Kidney epithelial cell (primary cell): ENCODE measurements at regions not wholly inside any gene's neighbourhood (a gene's known extent, or its start where the extent isn't known, plus 50 kb on each side); places are given as distances from the start of the nearest gene placed in this dataset.
"Not testable (repeated sequence)": the region's sequence is repeated elsewhere in the genome, so short reads cannot be mapped to it uniquely, and the experiment has no call there.

Source experiments
- DNase-seq: peaks from one replicate; pipeline ENCODE4 v3.0.0-alpha.2; 2010; ENCODE audit warnings: low read depth
- H3K27me3 ChIP-seq: 2 replicates; pipeline ENCODE4 v1.6.0; 2011; ENCODE audit warnings: low read length; ENCODE audit not compliant: control insufficient read depth, insufficient read depth
- H3K36me3 ChIP-seq: 2 replicates; pipeline ENCODE4 v1.5.1; 2011; ENCODE audit warnings: low read length; ENCODE audit not compliant: control insufficient read depth, insufficient read depth
- H3K4me3 ChIP-seq: 2 replicates; pipeline ENCODE4 v1.5.1; 2011; ENCODE audit warnings: low read depth, mild to moderate bottlenecking, control low read depth, low read length
- CTCF ChIP-seq: IDR thresholded peaks from 2 replicates; pipeline ENCODE4 v1.5.1; 2011; ENCODE audit warnings: mild to moderate bottlenecking, moderate library complexity, low read length, control low read depth, inconsistent platforms; ENCODE audit not compliant: insufficient read depth, poor library complexity, severe bottlenecking

DNA sequence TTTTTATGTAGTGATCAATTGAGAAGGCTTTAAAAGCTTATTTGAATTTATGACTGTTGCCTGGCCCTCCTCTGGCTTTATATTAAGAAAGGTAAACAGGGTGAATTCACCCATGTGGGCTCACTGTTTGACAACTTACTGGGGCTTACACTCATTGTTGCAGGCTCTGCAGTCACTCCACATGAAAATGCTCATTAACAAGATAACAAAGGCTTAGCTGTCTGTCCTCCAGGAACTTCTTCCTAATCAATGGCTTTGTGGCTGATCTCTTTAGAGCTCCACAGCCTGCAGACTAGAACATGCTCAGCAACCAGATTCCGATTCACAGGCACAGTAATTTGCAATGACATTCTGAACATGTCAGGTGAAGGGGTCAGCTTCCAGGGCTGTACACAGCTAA is 323.2 kb upstream of the MAN1A1 start:
- no peak for DNase-seq
- Histone ChIP-seq H3K36me3 (no peaks in the 10 kb centered on the region), H3K27me3 (no peaks in the 10 kb centered on the region), H3K4me3 (no peak overlapping the region)
- no peak for TF ChIP-seq CTCF

- Histone ChIP-seq H3K36me3 (no peaks in the 10 kb centered on the region), H3K27me3 (no peaks in the 10 kb centered on the region), H3K4me3 (no peak overlapping the region)
- no peak for TF ChIP-seq CTCF
- DNase-seq = no peak
Measured at GRCh38 chr6:119671105-119671504, 321.5 kb upstream of the MAN1A1 start.

DNA sequence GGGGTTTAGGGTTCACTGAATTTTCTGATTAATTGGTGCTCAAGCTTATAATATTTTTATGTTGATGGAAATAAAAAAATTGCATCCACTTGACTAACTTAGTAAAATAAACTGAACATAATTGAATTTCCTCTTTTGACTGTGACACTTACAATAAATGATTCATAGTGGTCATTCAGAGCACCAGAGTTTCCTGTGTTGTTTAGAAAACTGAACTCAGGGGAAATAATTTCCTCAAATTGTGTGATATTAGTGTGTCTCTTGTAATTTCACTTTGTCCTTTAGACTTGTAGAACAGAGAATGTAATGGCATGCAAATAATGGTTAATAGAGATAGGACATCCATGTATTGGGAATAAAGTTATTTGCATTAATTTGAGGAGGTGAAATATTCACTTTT is 319.7 kb upstream of the MAN1A1 start:
- DNase-seq = no peak
- no peak overlapping the region for H3K4me3 ChIP-seq
- no peaks in the 10 kb centered on the region for H3K27me3 ChIP-seq
- no peaks in the 10 kb centered on the region for H3K36me3 ChIP-seq
- TF ChIP-seq CTCF = no peak

DNA sequence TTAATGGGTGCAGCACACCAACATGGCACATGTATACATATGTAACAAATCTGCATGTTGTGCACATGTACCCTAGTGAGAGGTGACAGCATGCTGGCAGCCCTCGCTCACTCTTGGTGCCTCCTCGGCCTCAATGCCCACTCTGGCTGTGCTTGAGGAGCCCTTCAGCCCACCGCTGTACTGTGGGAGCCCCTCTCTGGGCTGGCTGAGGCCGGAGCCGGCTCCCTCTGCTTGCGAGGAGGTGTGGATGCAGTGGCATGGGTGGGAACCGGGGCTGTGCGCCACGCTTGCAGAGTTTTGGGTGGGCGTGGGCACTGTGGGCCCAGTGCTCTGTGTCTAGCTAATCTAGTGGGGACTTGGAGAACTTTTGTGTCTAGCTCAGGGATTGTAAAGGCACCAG is 315.9 kb upstream of the MAN1A1 start:
- not testable (repeated sequence) for DNase-seq, H3K36me3 ChIP-seq, H3K4me3 ChIP-seq, H3K27me3 ChIP-seq

- Histone ChIP-seq H3K4me3 (no peak overlapping the region), H3K36me3 (no peaks in the 10 kb centered on the region), H3K27me3 (no peaks in the 10 kb centered on the region)
- no peak for TF ChIP-seq CTCF
- DNase-seq = no peak
Measured at GRCh38 chr6:119661628-119662027, 312.1 kb upstream of the MAN1A1 start.

DNA sequence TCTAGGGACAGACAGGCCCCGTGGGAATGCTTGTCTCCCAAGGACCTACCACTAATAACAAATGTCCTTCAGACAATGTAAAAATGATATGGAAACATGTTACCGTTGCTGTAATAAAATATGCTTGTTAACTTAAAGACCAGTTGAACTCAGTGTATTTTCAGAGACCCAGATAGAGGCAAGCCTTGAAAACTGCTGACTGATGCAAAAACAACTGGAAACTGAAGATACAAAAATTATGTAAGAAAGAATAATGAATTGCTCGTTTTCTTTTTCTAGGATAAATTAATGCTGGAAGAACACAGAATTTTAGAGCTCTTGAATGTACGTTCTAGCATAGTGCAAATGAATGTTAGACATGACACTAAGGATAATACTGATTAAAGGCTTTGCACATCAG is 311.5 kb upstream of the MAN1A1 start:
- no peak for TF ChIP-seq CTCF
- Histone ChIP-seq H3K36me3 (no peaks in the 10 kb centered on the region), H3K27me3 (no peaks in the 10 kb centered on the region), H3K4me3 (no peak overlapping the region)
- DNase-seq = no peak
